Smooth muscle cell (in vitro differentiated cells): ENCODE measurements at regions not wholly inside any gene's neighbourhood (a gene's known extent, or its start where the extent isn't known, plus 50 kb on each side); places are given as distances from the start of the nearest gene placed in this dataset.

ENCODE experiments used
- DNase-seq: peaks from one replicate; lab custom pipeline; 2025; ENCODE audit not compliant: unreplicated experiment; lab: John Stamatoyannopoulos, UW
- H2AFZ ChIP-seq: fragments of 200-600 bp; sonication (generic); 2 replicates; pipeline ENCODE4 v1.6.0; 2016; ENCODE audit warnings: antibody characterized with exemption, low read depth, mild to moderate bottlenecking
- H3F3A ChIP-seq: fragments of 200-600 bp; sonication (generic); 2 replicates; pipeline ENCODE4 v1.6.0; 2017; ENCODE audit warnings: antibody characterized with exemption, low read depth
- H3K27ac ChIP-seq: fragments of 200-600 bp; sonication (generic); 2 replicates; pipeline ENCODE4 v1.5.1; 2016; ENCODE audit warnings: low read depth, mild to moderate bottlenecking
- H3K27me3 ChIP-seq: fragments of 200-600 bp; sonication (generic); 2 replicates; pipeline ENCODE4 v1.6.1; 2016; ENCODE audit warnings: low read depth, mild to moderate bottlenecking
- H3K36me3 ChIP-seq: fragments of 200-600 bp; sonication (generic); 2 replicates; pipeline ENCODE4 v1.5.1; 2016; ENCODE audit warnings: low read depth
- H3K4me1 ChIP-seq: fragments of 200-600 bp; sonication (generic); 2 replicates; pipeline ENCODE4 v1.5.1; 2016; ENCODE audit warnings: low read depth
- H3K4me2 ChIP-seq: fragments of 200-600 bp; sonication (generic); 2 replicates; pipeline ENCODE4 v1.6.0; 2016; ENCODE audit warnings: mild to moderate bottlenecking
- H3K4me3 ChIP-seq: fragments of 200-600 bp; sonication (generic); 2 replicates; pipeline ENCODE4 v1.5.1; 2016; ENCODE audit warnings: mild to moderate bottlenecking
- H3K79me2 ChIP-seq: fragments of 200-600 bp; sonication (generic); 2 replicates; pipeline ENCODE4 v1.6.0; 2016; ENCODE audit warnings: low read depth, mild to moderate bottlenecking
- H3K9ac ChIP-seq: fragments of 200-600 bp; sonication (generic); 2 replicates; pipeline ENCODE4 v1.6.0; 2016; ENCODE audit warnings: low read depth
- H3K9me3 ChIP-seq: fragments of 200-600 bp; sonication (generic); replicated peaks from 2 replicates; pipeline ENCODE4 v1.5.1; 2016; ENCODE audit warnings: low read depth
- H4K20me1 ChIP-seq: fragments of 200-600 bp; sonication (generic); 2 replicates; pipeline ENCODE4 v1.6.0; 2016; ENCODE audit warnings: low read depth
- CTCF ChIP-seq: fragments of 200-600 bp; sonication (generic); IDR thresholded peaks from 2 replicates; pipeline ENCODE4 v1.5.1; 2017; ENCODE audit warnings: borderline replicate concordance, mild to moderate bottlenecking, antibody characterized with exemption; ENCODE audit not compliant: insufficient read depth, poor library complexity, severe bottlenecking
- WGBS: methylation state at CpG from one replicate; pipeline ENCODE4 v1.1.7; 2016; ENCODE audit warnings: low lambda C conversion rate; 5-methylcytosine and 5-hydroxymethylcytosine counted together

- H3F3A ChIP-seq: peaks cover 4% of the 10 kb centered on the region
- 33% methylated on average over 4 of the region's 4 CpGs for WGBS
- H3K9ac ChIP-seq: no peak overlapping the region
- H2AFZ ChIP-seq: no peak overlapping the region
- H3K4me2 ChIP-seq: peak overlapping the region; percentile 48
- no peaks in the 10 kb centered on the region for H3K36me3 ChIP-seq
- no peak for TF ChIP-seq CTCF
- peaks cover 16% of the 10 kb centered on the region for H3K4me1 ChIP-seq
- no peaks in the 10 kb centered on the region for H4K20me1 ChIP-seq
- no peaks in the 10 kb centered on the region for H3K9me3 ChIP-seq
- no peak overlapping the region for H3K4me3 ChIP-seq
- H3K27ac ChIP-seq: no peak overlapping the region
- no peaks in the 10 kb centered on the region for H3K79me2 ChIP-seq
- no peaks in the 10 kb centered on the region for H3K27me3 ChIP-seq
- no peak for DNase-seq
Measured at GRCh38 chr2:235270956-235271355, 222.9 kb upstream of the AGAP1 start.

GRCh38 chr2:235271936-235272335, 221.9 kb upstream of the AGAP1 start:
- Histone ChIP-seq H3K4me1 (peaks cover 16% of the 10 kb centered on the region), H4K20me1 (no peaks in the 10 kb centered on the region), H3K79me2 (no peaks in the 10 kb centered on the region), H3K9me3 (no peaks in the 10 kb centered on the region), H3K36me3 (no peaks in the 10 kb centered on the region), H3K9ac (no peak overlapping the region), H3K4me2 (no peak overlapping the region), H3K27me3 (no peaks in the 10 kb centered on the region), H2AFZ (no peak overlapping the region), H3K4me3 (no peak overlapping the region), H3F3A (peaks cover 4% of the 10 kb centered on the region), H3K27ac (no peak overlapping the region)
- WGBS: 95% methylated on average over 2 of the region's 2 CpGs
- no peak for DNase-seq
- no peak for TF ChIP-seq CTCF

GRCh38 chr2:235274023-235274422, 219.8 kb upstream of the AGAP1 start:
- no peak for DNase-seq
- Histone ChIP-seq H3K27me3 (no peaks in the 10 kb centered on the region), H3F3A (peaks cover 4% of the 10 kb centered on the region), H3K36me3 (no peaks in the 10 kb centered on the region), H3K4me1 (peaks cover 16% of the 10 kb centered on the region), H3K9ac (no peak overlapping the region), H3K27ac (no peak overlapping the region), H3K9me3 (no peaks in the 10 kb centered on the region), H3K4me2 (no peak overlapping the region), H3K79me2 (no peaks in the 10 kb centered on the region), H2AFZ (no peak overlapping the region), H3K4me3 (no peak overlapping the region), H4K20me1 (no peaks in the 10 kb centered on the region)
- WGBS: 85% methylated on average over 2 of the region's 2 CpGs
- no peak for TF ChIP-seq CTCF

GRCh38 chr2:235277485-235277884, 216.4 kb upstream of the AGAP1 start:
- H3K9ac ChIP-seq: no peak overlapping the region
- no peak overlapping the region for H3K4me3 ChIP-seq
- no peaks in the 10 kb centered on the region for H3K36me3 ChIP-seq
- H3K4me2 ChIP-seq: no peak overlapping the region
- H3K9me3 ChIP-seq: no peaks in the 10 kb centered on the region
- no peak overlapping the region for H3K27ac ChIP-seq
- no peak for TF ChIP-seq CTCF
- no peak overlapping the region for H2AFZ ChIP-seq
- no peak for DNase-seq
- no peaks in the 10 kb centered on the region for H3K27me3 ChIP-seq
- H3K79me2 ChIP-seq: no peaks in the 10 kb centered on the region
- WGBS: 90% methylated on average over 3 of the region's 3 CpGs
- H4K20me1 ChIP-seq: no peaks in the 10 kb centered on the region
- H3K4me1 ChIP-seq: no peaks in the 10 kb centered on the region
- no peaks in the 10 kb centered on the region for H3F3A ChIP-seq
